Brain microvascular endothelial cell (primary cell): ENCODE measurements at regions not wholly inside any gene's neighbourhood (a gene's known extent, or its start where the extent isn't known, plus 50 kb on each side); places are given as distances from the start of the nearest gene placed in this dataset.
A peak's percentile ranks its signal among the peaks of the same experiment; 100 is the strongest.

ENCODE experiments used
- DNase-seq: peaks from one replicate; pipeline ENCODE4 v3.0.0-alpha.2; 2020
- H3K27ac ChIP-seq: fragments of 250-450 bp; sonication (Bioruptor Pico); 2 replicates; pipeline ENCODE4 v1.5.1; 2020; ENCODE audit warnings: mild to moderate bottlenecking, moderate library complexity
- H3K27me3 ChIP-seq: fragments of 250-450 bp; sonication (Bioruptor Pico); replicated peaks from 2 replicates; pipeline ENCODE4 v1.5.1; 2020; ENCODE audit warnings: mild to moderate bottlenecking
- H3K36me3 ChIP-seq: fragments of 250-450 bp; sonication (Bioruptor Pico); replicated peaks from 2 replicates; pipeline ENCODE4 v1.5.1; 2020; ENCODE audit warnings: mild to moderate bottlenecking
- H3K4me3 ChIP-seq: 2 replicates; pipeline ENCODE4 v1.5.1; 2011; ENCODE audit warnings: low read depth, mild to moderate bottlenecking, control low read depth, low read length, moderate library complexity
- in situ Hi-C: cut with HindIII; loops from 2 replicates; pipeline ENCODE4 v1.10.0; 2017; ENCODE audit warnings: low sequenced_read_pairs, low pct_ligation_motif_present
- TF ChIP-seq, protein P1 (sequence below): IDR thresholded peaks from 2 replicates; pipeline ENCODE4 v1.5.1; 2011; ENCODE audit warnings: low read depth, mild to moderate bottlenecking, moderate library complexity, low read length, control low read depth, inconsistent platforms; ENCODE audit errors: missing control alignments

DNA sequence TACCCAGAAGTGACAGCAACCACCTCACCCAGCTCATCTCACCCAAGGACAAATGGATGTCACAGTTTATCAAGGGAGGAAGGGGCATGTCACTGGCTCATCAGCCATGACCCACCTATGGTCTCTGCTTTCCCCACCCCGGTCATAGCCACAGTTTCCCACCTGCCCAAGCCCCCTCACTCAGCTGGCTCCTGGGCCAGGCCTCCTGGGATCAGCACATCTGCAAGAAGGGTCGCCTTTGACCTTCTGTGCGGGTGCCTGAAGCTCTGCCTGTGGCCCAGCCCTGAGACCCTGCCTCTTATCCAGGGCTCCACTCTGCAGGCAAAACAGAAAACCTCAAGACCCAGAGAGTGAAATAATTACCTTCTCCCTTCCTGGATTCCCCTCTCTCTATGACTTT is 236.4 kb downstream of the BUD13 start:
- H3K27me3 ChIP-seq = no peaks in the 10 kb centered on the region
- H3K36me3 ChIP-seq = no peaks in the 10 kb centered on the region
- no peak overlapping the region for H3K4me3 ChIP-seq
- TF ChIP-seq, protein P1, sequence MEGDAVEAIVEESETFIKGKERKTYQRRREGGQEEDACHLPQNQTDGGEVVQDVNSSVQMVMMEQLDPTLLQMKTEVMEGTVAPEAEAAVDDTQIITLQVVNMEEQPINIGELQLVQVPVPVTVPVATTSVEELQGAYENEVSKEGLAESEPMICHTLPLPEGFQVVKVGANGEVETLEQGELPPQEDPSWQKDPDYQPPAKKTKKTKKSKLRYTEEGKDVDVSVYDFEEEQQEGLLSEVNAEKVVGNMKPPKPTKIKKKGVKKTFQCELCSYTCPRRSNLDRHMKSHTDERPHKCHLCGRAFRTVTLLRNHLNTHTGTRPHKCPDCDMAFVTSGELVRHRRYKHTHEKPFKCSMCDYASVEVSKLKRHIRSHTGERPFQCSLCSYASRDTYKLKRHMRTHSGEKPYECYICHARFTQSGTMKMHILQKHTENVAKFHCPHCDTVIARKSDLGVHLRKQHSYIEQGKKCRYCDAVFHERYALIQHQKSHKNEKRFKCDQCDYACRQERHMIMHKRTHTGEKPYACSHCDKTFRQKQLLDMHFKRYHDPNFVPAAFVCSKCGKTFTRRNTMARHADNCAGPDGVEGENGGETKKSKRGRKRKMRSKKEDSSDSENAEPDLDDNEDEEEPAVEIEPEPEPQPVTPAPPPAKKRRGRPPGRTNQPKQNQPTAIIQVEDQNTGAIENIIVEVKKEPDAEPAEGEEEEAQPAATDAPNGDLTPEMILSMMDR = no peak
- no peak for DNase-seq
- in situ Hi-C loops = no loop called here
- no peak overlapping the region for H3K27ac ChIP-seq

DNA sequence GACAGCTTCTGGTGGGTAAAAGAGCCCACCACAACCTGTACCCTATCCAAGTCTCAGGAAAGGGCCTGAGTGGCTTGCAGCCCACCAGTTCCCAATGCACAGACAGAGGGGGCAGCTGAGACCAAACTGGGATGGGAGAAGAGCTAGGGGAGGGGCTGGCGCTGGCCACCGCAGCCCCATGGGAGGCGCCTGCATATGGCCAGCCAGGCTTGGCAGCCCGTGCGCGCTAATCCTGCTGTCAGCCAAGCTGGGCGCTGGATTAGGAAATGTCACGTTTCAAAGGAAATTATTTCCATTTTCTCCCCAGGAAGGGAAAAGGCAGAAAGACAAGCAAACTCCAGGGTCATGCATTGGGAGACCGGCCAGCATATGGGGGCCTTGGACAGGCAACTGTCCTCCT is 236.8 kb downstream of the BUD13 start:
- TF ChIP-seq, protein P1 = no peak
- DNase-seq = no peak
- no peak overlapping the region for H3K27ac ChIP-seq
- in situ Hi-C loops = no loop called here
- H3K27me3 ChIP-seq = no peaks in the 10 kb centered on the region
- H3K36me3 ChIP-seq = no peaks in the 10 kb centered on the region
- H3K4me3 ChIP-seq = no peak overlapping the region

- TF ChIP-seq, protein P1 = no peak
- Histone ChIP-seq H3K27ac (no peak overlapping the region), H3K36me3 (no peaks in the 10 kb centered on the region), H3K4me3 (no peak overlapping the region), H3K27me3 (no peaks in the 10 kb centered on the region)
- no peak for DNase-seq
- in situ Hi-C loops = no loop called here
These were observed 237.7 kb downstream of the BUD13 start for GRCh38 chr11:116535120-116535519.

DNA sequence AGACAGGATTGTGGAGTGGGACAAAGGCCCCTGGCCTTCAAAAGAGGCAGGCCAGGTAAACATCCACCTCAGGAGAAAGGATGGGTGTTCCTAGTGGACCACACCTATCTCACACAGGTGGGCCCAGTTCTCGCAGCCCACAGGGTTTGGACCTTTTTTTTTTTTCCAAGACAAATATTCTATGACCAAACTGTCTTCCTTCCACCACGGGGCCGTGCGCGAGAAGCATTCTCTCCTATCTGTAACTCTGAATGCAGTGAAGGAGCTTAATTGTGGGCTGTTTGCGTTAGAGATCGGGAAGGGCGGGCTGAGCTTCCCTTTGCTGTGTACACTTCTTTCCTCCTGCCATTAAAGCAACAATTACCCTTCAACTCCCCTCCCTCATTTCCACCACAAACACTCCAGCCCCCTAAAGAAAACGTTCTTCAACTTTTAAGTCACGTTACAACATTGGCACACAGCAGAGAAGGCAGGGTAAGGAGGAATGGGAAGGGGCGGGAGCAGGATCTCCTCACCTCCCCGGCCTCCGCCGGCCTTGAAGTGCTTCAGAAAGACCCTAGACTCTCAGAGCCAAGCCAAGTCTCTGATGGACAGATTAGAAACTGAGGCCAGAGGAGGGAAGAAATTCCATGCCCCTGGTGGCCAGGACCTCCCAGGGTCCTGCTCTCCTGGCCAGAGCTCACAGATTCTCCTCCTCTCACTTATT is 238.4 kb downstream of the BUD13 start:
- no peaks in the 10 kb centered on the region for H3K27me3 ChIP-seq
- in situ Hi-C loops = no loop called here
- TF ChIP-seq, protein P1 = no peak
- no peak overlapping the region for H3K4me3 ChIP-seq
- no peak for DNase-seq
- H3K36me3 ChIP-seq = no peaks in the 10 kb centered on the region
- H3K27ac ChIP-seq = no peak overlapping the region

- in situ Hi-C loops = no loop called here
- Histone ChIP-seq H3K27me3 (no peaks in the 10 kb centered on the region), H3K36me3 (no peaks in the 10 kb centered on the region), H3K4me3 (no peak overlapping the region), H3K27ac (no peak overlapping the region)
- DNase-seq = no peak
- TF ChIP-seq, protein P1 = peak; percentile 2
These were observed 239.5 kb downstream of the BUD13 start for GRCh38 chr11:116533186-116533825.
